ENCODE measurements at regions not wholly inside any gene's neighbourhood (a gene's known extent, or its start where the extent isn't known, plus 50 kb on each side); places are given as distances from the start of the nearest gene placed in this dataset.
A peak's percentile ranks its signal among the peaks of the same experiment; 100 is the strongest.

DNA sequence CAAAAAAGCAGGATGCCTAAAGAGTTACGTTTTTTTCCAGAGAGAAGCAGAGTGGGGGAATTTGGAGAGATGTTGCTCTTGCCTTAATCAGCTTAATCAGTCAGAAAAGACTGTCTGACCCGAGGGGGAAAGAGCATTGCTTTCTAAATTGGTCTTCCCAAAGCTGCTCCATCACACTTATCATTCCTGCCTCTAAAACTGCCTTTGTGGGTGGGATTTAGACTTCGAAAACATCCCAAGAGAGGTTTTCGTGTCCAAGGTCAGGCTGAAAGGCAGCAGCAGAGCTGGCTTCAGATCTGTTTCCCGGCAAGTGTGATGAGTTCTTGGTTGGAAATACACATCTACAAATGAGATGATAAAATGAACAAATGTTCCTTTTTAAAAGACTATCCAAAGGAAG, 155.2 kb downstream of the SH2D1A start:
- TF ChIP-seq, protein P1, sequence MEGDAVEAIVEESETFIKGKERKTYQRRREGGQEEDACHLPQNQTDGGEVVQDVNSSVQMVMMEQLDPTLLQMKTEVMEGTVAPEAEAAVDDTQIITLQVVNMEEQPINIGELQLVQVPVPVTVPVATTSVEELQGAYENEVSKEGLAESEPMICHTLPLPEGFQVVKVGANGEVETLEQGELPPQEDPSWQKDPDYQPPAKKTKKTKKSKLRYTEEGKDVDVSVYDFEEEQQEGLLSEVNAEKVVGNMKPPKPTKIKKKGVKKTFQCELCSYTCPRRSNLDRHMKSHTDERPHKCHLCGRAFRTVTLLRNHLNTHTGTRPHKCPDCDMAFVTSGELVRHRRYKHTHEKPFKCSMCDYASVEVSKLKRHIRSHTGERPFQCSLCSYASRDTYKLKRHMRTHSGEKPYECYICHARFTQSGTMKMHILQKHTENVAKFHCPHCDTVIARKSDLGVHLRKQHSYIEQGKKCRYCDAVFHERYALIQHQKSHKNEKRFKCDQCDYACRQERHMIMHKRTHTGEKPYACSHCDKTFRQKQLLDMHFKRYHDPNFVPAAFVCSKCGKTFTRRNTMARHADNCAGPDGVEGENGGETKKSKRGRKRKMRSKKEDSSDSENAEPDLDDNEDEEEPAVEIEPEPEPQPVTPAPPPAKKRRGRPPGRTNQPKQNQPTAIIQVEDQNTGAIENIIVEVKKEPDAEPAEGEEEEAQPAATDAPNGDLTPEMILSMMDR (IDR thresholded peaks at IDR 0.05), result no peak
- H3K36me3 Mint-ChIP-seq (ENCODE audit: unreplicated experiment), result no peaks in the 10 kb centered on the region
- H3K4me1 Mint-ChIP-seq (ENCODE audit: unreplicated experiment), result peaks cover 18% of the 10 kb centered on the region
- no peaks in the 10 kb centered on the region for H3K27me3 Mint-ChIP-seq (ENCODE audit: unreplicated experiment)
- H3K9me3 Mint-ChIP-seq (ENCODE audit: unreplicated experiment), result no peaks in the 10 kb centered on the region
- H3K27ac Mint-ChIP-seq (ENCODE audit: unreplicated experiment), result peak overlapping the region; percentile 8
- H3K4me3 Mint-ChIP-seq (ENCODE audit: unreplicated experiment), result no peak overlapping the region
- DNase-seq (ENCODE audit: extremely low spot score, unreplicated experiment), result no peak

DNA sequence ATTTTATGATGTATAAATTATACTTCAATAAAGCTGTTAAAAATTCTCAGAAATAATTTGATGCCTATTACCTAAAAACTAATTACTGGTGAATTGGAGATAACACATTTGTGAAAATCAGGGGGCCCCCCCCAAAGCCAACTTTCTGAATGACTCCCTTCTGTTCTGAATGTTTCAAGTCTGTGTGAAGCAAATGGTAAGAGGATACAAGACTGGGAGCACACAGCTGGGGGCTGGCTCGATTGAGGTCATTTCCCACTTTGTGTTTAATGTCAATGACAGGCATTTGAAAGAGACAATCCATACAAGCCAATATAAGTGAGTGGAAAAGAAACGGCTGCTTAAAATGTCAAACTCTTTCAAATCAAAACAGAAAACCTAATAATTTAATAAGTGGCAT, 155.8 kb downstream of the SH2D1A start:
- Mint-ChIP-seq H3K27ac (ENCODE audit: unreplicated experiment) (no peak overlapping the region), H3K4me1 (ENCODE audit: unreplicated experiment) (peaks cover 19% of the 10 kb centered on the region), H3K4me3 (ENCODE audit: unreplicated experiment) (no peak overlapping the region), H3K9me3 (ENCODE audit: unreplicated experiment) (no peaks in the 10 kb centered on the region), H3K36me3 (ENCODE audit: unreplicated experiment) (no peaks in the 10 kb centered on the region), H3K27me3 (ENCODE audit: unreplicated experiment) (no peaks in the 10 kb centered on the region)
- DNase-seq (ENCODE audit: extremely low spot score, unreplicated experiment), result no peak
- TF ChIP-seq, protein P1 (IDR thresholded peaks at IDR 0.05), result no peak

DNA sequence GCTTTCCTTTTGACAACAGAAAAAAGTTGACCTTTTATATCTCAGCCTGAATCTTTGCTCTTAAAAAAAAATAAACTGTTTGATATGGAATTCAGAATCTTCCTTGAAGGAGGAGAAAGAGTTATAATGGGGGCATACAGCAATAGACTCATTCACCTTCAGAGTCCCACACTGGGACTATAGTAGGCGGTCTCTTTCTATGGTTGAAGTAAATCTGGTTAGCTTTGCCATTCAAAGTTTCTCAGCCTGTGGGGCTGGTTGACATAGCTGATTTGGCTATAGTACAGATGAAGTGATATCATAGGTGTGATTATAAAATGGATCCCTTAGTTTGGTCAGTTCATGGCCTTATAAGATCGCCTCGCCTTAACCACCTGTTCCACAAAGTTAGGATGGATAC, 156.2 kb downstream of the SH2D1A start:
- TF ChIP-seq, protein P1 (IDR thresholded peaks at IDR 0.05), result no peak
- no peaks in the 10 kb centered on the region for H3K36me3 Mint-ChIP-seq (ENCODE audit: unreplicated experiment)
- peaks cover 23% of the 10 kb centered on the region for H3K4me1 Mint-ChIP-seq (ENCODE audit: unreplicated experiment)
- H3K27ac Mint-ChIP-seq (ENCODE audit: unreplicated experiment), result no peak overlapping the region
- no peak overlapping the region for H3K4me3 Mint-ChIP-seq (ENCODE audit: unreplicated experiment)
- H3K9me3 Mint-ChIP-seq (ENCODE audit: unreplicated experiment), result no peaks in the 10 kb centered on the region
- no peak for DNase-seq (ENCODE audit: extremely low spot score, unreplicated experiment)
- no peaks in the 10 kb centered on the region for H3K27me3 Mint-ChIP-seq (ENCODE audit: unreplicated experiment)

DNA sequence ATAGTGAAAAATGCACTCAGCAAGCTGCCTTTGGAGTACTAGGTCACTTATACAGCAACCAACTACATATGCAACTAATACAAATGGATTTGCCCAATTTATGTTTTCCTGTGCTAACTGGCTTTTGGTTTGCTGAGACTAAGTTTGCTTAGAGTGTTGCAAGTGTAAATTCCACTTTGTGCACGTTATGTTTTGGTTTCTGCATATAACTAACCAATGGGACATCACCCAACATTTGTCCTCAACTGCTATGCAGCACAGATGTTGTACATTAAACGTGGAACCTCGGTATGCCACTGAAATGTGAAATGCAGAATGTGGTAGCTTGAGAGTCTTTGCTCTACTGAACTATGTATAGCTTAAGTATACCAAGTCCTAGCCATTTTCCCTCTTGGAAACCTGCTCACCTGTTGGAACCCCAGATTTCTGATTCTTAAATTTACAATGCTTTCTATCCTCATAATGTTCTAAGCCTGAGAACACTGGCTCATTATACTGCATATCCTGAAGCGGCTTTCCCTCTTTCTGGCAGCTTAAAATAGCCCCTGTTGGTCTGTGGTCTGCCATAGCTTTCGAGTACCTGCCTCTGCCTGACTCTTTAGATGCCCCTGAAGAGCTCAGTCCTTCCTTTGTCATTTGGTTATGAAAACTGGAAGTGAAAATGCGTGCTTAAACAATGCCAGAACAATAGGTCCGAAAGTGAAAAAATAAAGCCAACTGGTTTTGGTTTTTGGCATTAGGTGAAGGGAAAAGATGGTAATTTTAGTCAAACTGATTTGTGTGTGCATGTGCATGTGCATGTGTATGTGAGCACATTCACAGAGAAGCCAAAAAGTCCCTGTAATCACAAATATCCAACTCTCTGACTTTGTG, 158.0 kb downstream of the SH2D1A start:
- Mint-ChIP-seq H3K4me3 (ENCODE audit: unreplicated experiment) (no peak overlapping the region), H3K27me3 (ENCODE audit: unreplicated experiment) (no peaks in the 10 kb centered on the region), H3K9me3 (ENCODE audit: unreplicated experiment) (no peaks in the 10 kb centered on the region), H3K4me1 (ENCODE audit: unreplicated experiment) (peaks cover 23% of the 10 kb centered on the region), H3K27ac (ENCODE audit: unreplicated experiment) (no peak overlapping the region), H3K36me3 (ENCODE audit: unreplicated experiment) (no peaks in the 10 kb centered on the region)
- TF ChIP-seq, protein P1 (IDR thresholded peaks at IDR 0.05), result no peak
- no peak for DNase-seq (ENCODE audit: extremely low spot score, unreplicated experiment)

DNA sequence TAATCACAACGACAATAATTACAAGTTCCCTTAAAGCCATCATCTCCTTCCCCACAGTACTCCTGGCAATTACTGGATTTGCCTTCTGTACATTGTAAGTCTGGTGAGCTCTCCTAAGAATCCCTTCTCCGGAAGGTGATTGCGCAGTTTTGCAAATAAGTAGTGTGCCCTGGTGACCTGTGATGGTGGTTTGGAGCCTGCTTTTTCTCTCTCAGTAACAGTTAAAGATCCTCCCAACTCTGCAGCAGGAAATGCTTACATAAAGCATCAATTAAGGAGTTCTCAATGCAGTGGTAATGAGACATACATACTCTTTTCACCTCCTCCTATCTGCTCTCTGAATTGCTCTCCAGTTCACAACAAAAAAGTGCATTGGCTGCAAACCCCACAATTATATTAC, 159.7 kb downstream of the SH2D1A start:
- H3K27me3 Mint-ChIP-seq (ENCODE audit: unreplicated experiment), result no peaks in the 10 kb centered on the region
- H3K4me3 Mint-ChIP-seq (ENCODE audit: unreplicated experiment), result no peak overlapping the region
- no peaks in the 10 kb centered on the region for H3K36me3 Mint-ChIP-seq (ENCODE audit: unreplicated experiment)
- TF ChIP-seq, protein P1 (IDR thresholded peaks at IDR 0.05), result no peak
- H3K4me1 Mint-ChIP-seq (ENCODE audit: unreplicated experiment), result peaks cover 22% of the 10 kb centered on the region
- H3K9me3 Mint-ChIP-seq (ENCODE audit: unreplicated experiment), result no peaks in the 10 kb centered on the region
- H3K27ac Mint-ChIP-seq (ENCODE audit: unreplicated experiment), result no peak overlapping the region
- no peak for DNase-seq (ENCODE audit: extremely low spot score, unreplicated experiment)

All from osteocyte (in vitro differentiated cells).